G401.6 (cell line): ENCODE measurements at regions not wholly inside any gene's neighbourhood (a gene's known extent, or its start where the extent isn't known, plus 50 kb on each side); places are given as distances from the start of the nearest gene placed in this dataset.
"Not testable (repeated sequence)": the region's sequence is repeated elsewhere in the genome, so short reads cannot be mapped to it uniquely, and the experiment has no call there.

Experiments used
- FAIRE-seq: peaks from 2 replicates; lab custom pipeline; 2012; peaks lifted over from hg19 to GRCh38; lab: Jason Lieb, UNC

DNA sequence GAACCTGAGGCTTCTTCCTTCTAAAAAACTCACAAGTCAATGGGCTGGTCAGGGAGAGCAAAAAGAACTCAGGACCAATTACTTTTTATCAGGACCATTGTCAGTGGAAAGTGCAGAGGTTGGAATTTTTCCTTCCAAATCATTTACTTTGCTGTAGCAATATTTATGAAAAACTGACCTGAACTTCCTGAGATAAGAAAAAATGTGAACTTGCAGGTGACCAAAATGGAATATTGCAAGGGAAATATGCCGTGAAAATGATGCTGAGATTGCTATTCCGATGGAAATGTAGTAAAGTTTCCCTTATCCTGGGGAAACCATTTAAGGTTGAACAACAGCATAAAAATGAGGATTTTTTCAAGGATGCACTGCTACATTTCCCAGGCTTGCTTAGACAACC, 148.3 kb upstream of the PFKP start:
- no peak for FAIRE-seq

DNA sequence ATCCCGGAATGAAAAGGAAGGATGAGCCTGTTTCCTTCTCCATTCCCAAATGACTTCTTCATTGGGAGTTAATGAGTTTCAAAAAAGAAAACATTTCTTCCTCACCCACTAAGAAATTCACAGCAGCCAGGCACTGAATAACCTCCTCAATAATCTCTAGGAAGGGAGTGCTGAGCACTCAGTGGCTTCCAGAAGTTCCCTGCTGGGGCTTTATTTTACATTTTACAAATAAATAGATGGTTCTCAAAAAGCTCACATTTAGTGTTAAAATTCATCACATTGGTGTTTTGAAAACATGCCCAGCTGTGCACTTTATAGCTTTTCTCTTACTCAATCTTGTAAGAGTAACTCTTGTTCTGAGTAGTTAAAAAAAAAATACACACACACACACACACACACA, 148.9 kb upstream of the PFKP start:
- FAIRE-seq, result no peak

DNA sequence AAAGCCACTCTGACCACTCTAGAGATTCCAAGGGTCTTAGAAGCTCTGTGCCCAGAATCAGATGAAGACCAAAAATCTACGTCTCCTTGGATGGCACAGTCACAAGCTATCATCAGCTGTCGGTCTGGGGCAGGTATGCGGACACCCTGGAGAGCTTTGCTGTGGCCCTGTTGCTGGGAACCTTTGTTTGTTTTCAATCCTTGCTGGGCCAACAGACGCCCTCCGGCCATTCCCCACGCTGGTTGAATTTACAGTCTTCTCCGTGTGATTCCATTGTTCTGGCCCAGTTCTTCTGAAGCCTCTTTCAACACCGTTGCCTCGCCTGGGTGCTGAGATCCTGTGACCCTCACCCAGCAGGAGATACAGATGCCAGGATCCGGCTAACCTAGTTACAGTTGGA, 149.4 kb upstream of the PFKP start:
- FAIRE-seq, result no peak

DNA sequence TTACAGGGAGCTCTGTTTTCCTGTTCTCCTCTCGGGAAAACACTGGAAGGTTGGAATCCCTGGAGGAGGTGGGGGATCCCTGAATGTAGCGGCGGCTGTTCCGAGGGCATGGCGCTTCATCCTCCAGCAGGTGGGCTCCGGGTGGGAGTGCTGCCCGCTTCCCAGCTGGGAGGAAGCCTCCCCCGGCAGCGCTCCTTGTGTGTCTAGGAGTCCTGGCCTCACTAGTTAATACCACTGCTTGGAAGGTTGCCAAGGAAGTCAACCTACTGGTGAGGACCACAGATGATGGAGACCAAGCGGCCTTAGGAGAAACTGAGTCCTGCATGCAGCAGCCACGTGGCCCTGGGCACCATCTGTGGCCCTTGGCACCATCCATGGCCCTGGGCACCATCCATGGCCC, 151.9 kb upstream of the PFKP start:
- FAIRE-seq, result no peak

DNA sequence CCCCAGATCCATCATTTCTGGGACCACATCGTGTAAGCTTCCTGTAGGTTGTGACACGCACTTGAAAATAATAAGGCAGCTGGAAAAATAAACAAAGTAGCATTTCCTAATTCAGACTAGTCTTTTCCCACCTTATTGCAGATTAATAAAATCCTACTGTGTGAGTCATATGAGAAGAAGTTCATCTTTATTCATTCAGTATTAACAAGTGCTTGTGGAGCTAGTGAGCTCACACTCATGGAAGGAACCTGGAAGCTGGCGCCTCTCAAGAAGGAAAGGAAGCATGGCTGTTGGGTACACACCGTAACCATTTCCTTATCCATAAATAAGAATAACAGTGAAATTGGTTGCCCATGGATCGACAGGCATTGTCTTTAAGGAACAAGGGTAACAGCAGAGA, 152.6 kb upstream of the PFKP start:
- no peak for FAIRE-seq

DNA sequence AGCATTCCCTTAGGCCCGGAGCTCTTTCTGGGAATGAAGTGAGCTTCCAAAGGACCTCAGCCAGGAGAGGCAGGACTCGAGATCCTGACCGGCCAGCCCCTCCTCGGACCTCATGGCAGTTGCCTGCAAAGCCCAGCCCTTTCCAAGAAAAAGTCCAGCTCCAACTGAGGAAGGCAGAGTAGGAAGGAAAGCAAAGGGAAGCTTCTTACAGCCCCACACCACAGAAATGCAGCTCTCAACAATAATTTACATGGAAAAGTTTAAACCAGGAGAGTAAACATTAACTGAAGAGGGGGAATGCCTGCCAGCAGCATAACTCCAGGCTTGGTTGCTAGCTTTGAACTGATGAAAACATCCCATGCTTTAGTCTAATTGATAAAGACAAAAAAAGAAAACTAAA, 153.9 kb upstream of the PFKP start:
- no peak for FAIRE-seq

DNA sequence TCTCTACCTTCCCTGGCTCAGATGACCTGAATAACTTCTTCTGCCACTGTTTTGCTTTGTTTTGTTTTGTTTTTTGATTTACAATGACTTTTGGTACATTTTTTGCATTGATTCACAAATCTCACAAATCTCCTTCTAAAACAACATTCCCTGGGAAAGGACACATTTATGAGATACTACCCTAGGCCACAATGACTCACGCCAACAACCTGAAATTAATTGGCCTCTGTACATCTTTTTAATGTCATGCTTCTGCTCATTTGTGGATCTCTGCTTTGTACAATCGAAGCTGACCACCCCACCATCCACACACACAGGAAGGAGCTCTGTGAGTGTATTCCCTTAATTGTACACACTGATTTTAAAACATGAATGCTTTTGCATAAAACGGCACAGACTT, 156.7 kb upstream of the PFKP start:
- no peak for FAIRE-seq

DNA sequence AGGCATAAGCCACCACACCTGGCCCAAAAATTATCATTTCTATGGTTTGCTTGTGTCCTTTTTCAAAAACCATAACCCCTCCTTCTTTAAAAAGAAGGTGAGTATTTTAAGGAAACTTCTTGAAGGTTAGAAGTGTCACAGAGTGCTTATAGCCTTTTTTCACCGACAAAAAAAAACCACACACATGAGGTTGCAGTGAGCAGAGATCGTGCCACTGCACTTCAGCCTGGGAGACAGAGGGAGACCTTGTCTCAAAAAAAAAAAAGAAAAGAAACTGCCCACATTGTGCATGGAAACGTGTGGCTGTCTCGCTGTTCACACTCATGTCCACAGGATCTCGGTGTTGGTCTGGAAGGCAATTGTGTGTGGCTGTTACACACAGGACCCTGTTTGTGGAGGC, 157.4 kb upstream of the PFKP start:
- no peak for FAIRE-seq

DNA sequence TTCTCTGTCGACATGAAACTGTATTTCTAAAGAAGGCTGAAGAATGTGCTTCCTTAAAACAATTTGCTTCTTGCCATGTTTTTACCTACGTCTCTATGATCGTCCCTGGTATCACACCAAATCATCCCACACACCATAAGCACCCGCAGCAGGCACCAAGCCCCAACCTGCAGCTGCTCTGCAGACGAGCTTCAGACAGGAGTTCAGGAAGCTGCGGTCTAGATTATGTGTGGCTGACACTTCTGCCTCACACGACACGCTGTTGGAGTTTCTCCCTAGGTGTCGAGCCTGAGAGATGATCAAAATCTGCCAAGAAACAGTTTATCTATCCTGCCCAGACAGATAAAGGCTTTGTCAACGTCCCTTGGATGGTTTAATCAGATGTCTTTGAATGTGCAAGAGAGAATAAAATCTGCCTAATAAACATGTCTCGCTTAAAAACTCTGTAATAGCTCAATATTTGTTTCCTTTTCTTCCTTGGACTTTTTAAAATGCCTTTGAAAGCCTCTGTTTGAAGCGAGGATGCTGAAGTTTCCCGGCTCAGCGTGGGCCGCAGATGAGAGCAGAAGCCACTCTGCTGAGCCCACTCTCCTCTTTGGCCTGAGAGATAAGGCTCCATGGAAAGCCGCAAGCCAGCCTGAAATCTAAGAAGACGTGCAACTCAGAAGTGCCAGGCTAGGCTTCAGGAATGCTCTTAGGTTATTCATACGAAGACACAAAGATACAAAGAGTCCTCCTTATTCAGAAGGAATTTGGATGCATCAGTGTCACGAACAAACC, 158.3 kb upstream of the PFKP start:
- FAIRE-seq, result no peak

DNA sequence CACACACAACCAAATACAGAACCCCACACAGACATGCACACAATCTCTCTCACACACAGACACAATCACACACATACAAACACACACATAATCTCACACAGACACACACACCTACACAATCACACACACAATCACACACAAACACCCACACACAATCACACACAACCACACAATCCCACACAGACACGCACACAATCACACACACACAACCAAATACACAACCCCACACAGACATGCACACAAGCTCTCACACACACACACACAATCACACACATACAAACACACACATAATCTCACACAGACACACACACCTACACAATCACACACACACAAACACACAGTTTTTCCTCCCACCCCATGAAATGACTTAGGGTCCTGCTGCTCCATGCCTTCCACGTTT, 160.4 kb upstream of the PFKP start:
- no peak for FAIRE-seq

DNA sequence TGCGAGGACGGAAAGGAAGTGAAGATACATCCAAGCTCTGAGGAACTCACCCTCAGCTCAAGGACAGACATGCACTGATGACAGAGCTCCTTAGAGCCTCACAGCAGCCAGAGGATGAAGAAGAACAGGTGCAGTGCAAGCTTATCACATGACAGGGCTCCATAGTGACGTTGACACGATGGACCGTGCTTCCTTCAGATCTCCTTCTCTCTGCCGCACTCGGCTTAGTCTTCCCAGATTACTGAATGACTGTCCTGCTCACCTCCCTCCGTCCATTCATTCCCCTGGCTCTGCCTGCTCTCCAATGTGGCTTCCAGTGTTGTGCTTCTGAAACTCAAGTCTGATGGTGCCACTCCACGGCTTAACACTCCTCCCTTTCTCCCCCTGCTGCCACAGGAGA, 161.5 kb upstream of the PFKP start:
- no peak for FAIRE-seq

DNA sequence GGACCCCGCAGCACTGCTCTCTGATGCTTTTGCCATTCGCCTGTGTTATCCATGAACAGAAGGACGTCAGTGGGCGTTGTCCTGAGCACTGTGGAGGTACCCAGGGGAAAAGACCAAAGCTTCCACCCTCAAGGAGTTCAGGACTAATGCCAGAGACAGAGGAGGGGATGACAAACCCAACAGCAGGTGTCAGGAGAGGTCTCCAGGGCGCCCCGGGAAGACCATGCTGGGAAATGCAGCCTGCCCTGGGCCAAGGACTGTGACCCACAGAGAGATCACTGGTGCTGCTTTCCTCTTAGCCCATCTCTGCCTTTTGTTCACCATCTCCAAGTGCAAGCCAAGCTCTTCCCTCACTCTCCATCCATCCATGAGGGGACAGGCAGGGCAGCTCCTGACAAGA, 166.8 kb upstream of the PFKP start:
- no peak for FAIRE-seq

DNA sequence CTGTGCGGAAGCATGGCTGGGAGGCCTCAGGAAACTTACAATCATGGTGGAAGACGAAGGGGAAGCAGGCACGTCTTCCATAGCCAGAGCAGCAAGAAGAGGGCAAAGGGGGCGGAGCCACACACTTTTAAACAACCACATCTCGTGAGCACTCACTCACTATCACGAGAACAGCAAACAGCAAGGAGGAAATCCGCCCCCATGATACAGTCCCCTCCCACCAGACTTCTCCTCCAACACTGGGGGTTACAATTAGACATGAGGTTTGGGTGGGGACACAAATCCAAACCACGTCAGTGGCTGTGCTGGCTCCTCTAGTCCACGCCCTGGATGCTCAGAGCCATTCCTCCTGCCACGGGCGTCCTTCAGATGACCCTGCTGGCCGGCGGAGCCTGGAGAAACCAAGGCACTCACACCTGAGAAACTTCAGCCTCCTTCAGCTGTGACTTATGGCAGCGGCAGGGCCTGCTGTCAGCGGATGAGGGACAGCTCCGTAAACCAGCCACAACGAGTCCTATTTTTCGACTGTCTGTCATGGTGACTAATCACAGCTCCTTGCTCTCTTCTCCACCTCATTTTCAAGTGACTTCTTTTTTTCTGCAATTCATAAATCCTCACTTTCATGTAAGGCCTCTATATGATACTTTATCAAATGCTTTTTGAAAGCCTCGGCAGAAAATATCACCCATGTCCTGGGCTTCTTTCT, 167.9 kb upstream of the PFKP start:
- FAIRE-seq, result no peak

DNA sequence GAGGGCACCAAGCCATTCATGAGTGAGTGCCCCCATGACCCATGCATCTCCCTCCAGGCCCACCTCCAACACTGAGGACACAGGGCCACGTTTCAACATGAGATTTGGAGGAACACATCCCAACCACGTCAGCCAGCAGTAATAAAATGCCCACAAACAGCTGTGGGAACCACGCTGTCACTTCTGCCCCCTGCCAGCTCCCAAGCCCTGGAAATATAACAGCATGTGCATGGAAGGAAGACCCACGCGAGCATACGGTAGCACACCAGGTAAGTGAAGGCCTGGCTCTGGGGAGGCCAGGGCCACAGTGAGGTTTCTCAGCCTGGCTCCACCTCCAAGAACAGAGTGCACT, 168.9 kb upstream of the PFKP start:
- FAIRE-seq, result no peak

DNA sequence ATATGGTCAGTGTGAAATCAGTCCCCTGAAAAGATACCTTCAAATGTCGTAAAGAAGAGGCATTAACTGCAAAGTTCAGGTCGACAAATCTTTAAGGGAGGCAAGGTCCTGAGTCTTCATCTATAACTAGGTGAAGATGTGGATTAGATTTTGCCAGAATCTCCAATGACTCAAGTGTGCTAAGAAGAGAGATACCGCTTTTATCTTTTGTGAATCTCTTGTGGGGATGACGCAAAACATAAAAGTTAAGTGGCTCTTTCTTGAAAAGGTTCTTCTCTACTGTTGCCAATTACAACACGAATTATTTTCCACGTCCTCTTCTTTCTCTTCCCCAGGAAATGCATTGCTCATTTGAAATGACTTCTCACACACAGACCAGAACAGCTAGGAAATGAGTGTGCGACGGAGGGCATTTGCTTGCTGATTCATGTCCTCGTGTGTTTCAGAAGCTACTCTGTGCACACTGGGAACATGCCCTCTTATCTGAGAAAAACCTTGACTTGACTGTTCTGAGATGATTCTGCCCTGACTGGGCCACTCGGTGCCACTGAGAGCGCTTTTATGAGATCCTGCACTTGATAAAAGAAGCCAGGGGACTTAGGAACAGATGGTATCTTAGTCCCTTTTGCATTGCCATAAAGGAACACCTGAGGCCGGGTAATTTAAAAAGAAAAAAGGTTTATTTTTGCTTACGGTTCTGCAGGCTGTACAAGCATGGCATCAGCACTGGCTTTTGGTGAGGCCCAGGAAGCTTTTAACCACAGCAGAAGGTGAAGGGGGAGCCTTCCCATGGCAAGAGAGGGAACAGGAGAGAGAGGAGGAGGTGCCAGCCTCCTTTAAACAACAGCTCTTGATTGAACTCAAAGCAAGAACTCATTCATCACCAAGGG, 169.5 kb upstream of the PFKP start:
- no peak for FAIRE-seq

DNA sequence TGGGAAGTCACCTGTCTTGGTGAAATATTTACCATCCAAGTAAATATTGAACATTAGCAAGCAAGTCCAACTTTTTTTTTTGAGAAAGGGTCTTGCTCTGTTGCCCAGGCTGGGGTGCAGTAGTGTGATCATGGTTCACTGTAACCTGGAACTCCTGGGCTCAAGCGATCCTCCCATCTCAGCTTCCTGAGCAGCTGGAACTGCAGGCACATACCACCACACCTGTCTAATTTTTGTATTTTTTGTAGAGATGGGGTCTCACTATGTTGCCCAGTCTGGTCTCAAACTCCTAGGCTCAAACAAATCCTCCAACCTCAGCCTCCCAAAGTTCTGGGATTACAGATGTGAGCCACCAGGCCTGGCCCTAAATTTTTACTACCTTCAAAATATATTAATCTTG, 171.0 kb upstream of the PFKP start:
- FAIRE-seq, result not testable (repeated sequence)

DNA sequence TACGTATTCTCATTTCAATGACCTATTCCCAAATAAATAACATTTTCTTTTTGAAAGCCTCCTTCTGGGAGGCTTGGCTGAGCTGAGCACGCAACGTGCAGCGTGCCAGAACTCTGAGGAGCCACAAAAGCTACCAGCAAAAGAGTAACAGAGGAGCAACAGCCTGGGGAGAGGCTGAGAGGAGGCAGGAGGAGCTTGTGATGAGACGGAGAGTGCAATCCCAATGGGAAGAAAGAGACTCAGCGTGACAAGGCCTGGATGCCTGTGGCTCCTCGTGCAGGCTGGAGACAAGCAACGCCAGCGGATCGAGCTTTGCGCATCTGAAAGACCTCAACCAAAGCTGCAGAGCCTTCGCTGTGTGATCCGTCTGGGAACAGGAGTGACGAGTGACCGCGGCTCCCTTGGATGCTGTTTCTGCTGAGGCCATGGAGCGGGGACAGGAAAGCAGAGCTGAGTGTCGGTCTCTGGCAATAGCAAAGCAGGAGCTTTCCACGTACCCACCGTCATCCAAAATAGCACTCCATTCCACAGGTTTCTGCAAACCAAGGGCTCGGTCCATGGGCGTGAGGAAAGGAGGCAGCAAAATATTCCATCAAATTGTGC, 171.7 kb upstream of the PFKP start:
- FAIRE-seq, result no peak

DNA sequence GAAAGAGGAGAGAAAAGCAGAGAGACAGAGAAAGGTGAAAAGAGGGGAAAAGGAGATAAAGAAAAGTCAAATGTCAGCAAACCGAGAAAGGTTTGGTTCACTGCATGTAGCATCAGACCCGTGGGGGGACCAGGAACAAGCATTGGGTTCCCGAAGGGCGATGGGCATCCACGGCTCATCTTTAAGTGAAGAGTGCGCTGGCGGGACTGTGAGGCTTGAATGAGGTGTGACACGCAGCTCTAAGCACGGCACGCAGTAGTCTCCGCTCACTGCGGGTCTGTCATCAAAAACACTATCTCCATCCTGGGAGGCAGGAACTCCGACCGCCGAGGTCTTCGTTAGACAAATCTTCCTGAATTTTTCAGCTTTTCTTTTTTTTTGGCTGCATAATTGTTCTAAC, 173.4 kb upstream of the PFKP start:
- FAIRE-seq, result no peak

DNA sequence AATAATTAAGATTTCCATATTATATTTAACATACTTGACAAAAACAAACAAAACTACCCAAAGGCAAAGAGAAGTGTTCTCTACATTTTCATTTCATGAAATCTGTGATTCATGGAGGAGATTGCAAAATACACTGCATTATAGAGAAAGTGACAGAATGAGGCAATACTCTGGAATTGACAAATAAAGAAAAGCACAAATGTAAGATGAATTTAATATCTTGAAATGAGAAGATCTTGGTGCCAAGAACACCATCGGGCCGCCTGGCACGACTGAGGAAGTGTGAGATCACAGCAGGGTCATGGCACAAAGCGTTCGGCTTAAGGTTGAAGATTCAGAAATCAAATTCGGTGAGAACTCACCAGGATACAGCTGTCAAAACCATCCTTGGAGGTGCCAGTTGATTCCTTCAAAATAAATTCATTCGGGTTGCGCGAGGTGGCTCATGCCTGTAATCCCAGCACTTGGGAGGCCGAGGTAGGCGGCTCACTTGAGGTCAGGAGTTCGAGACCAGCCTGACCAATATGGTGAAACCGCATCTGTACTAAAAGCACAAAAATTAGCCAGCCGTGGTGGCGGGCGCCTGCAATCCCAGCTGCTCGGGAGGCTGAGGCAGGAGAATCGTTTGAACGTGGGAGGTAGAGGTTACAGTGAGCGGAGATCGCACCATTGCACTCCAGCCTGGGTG, 174.0 kb upstream of the PFKP start:
- FAIRE-seq, result no peak

DNA sequence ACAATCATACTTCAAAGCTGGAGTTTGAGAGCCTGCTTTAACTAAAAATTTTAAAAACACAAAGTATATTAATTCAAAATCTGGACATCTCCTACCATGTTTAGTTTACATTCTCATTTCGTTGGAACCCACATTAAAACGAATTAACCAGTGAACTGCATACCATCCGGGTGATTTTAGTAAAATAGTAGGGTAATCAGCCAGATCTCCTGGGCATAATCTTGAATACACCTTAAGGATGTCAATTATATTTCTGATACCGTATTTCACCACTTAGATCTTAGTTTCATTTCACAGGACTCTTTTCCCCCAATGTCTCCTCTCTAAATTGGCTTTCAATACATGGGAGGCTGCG, 175.6 kb upstream of the PFKP start:
- FAIRE-seq, result no peak

DNA sequence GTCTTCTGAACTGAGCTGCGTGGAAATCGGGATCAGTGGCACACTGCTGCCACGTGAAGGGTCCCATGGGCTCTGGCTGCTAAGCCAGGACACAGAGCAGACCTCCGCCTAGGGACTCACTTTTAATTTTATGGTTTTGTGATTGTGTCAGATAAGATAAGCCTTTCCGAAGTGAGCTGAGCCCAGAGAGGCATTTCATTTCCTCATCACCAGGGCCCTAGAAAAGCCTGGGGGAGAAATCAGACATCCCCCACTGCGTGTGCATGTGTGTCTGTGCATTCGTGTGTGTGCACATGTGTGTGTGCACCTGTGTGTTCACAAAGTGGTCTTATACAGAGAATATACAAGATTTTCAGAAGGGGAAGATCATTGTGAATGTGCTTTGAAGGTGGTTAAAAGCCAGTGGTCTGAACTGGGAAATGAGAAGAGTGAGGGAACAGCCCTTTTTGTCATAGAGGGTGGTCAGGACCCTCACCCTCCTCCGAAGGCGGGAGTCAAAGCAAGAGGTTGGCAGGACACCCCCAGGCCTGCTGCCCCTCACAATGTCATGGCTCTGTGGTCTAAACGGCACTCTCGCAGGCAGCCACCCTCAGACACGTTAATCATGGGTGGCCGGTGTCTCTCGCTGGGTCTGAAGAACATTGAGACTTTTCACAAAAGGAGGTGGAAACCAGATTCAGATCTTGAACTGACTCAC, 176.1 kb upstream of the PFKP start:
- FAIRE-seq, result no peak

DNA sequence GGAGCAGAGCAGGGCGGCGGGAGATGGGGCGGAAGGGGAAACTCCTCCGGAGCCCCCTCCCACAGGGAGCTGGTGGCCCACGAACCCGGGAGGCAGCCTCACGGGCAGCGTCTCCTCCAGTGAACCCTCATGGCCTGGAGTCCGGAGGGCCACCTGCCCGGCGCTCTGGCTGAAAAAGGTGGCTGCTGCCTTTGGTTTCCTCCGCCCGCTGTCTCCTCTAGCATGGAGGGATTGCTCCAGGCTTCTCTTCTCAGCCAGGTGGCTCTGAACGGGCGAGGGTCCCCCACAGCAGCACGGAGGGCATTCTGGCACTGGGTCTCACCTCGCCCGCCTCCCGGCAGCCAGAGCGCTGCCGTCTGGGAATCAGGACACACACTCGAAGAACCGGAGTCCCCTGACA, 177.3 kb upstream of the PFKP start:
- no peak for FAIRE-seq
